ENCODE measurements at regions not wholly inside any gene's neighbourhood (a gene's known extent, or its start where the extent isn't known, plus 50 kb on each side); places are given as distances from the start of the nearest gene placed in this dataset.
"Not testable (repeated sequence)": the region's sequence is repeated elsewhere in the genome, so short reads cannot be mapped to it uniquely, and the experiment has no call there.

GRCh38 chr2:104904889-104905288, 51.0 kb downstream of the POU3F3 start:
- FAIRE-seq (no peak), DNase-seq (ENCODE audit: low spot score in 2 of 2) (no peak)

- DNase-seq (ENCODE audit: low spot score in 2 of 2): no peak
- no peak for FAIRE-seq
These were observed 55.4 kb downstream of the POU3F3 start for GRCh38 chr2:104909317-104909716.

GRCh38 chr2:104914509-104914908, 60.6 kb downstream of the POU3F3 start:
- FAIRE-seq: no peak
- no peak for DNase-seq (ENCODE audit: low spot score in 2 of 2)

- DNase-seq (ENCODE audit: low spot score in 2 of 2) (no peak), FAIRE-seq (no peak)
These were observed 61.3 kb downstream of the POU3F3 start for GRCh38 chr2:104915107-104915793.

- DNase-seq (ENCODE audit: low spot score in 2 of 2) (no peak), FAIRE-seq (no peak)
These were observed 65.2 kb downstream of the POU3F3 start for GRCh38 chr2:104919127-104919526.

- DNase-seq (ENCODE audit: low spot score in 2 of 2) (no peak), FAIRE-seq (no peak)
These were observed 69.8 kb downstream of the POU3F3 start for GRCh38 chr2:104923665-104924064.

GRCh38 chr2:104929663-104930062, 75.7 kb downstream of the POU3F3 start:
- FAIRE-seq: no peak
- DNase-seq (ENCODE audit: low spot score in 2 of 2): no peak

- DNase-seq (ENCODE audit: low spot score in 2 of 2) (no peak), FAIRE-seq (no peak)
These were observed 76.8 kb downstream of the POU3F3 start for GRCh38 chr2:104930732-104931131.

GRCh38 chr2:104932243-104932642, 78.3 kb downstream of the POU3F3 start:
- no peak for DNase-seq (ENCODE audit: low spot score in 2 of 2)
- FAIRE-seq: no peak

GRCh38 chr2:104933151-104933917, 79.4 kb downstream of the POU3F3 start:
- DNase-seq (ENCODE audit: low spot score in 2 of 2) (no peak), FAIRE-seq (no peak)

- no peak for FAIRE-seq
- no peak for DNase-seq (ENCODE audit: low spot score in 2 of 2)
These were observed 82.6 kb downstream of the POU3F3 start for GRCh38 chr2:104936527-104936926.

- no peak for FAIRE-seq
- DNase-seq (ENCODE audit: low spot score in 2 of 2): peak in 1 of 2 donors; percentile 16
These were observed 84.5 kb downstream of the POU3F3 start for GRCh38 chr2:104938231-104938941.

- FAIRE-seq (no peak), DNase-seq (ENCODE audit: low spot score in 2 of 2) (no peak)
These were observed 85.8 kb downstream of the POU3F3 start for GRCh38 chr2:104939570-104940217.

- DNase-seq (ENCODE audit: low spot score in 2 of 2) (no peak), FAIRE-seq (peak; percentile 63)
These were observed 90.6 kb downstream of the POU3F3 start for GRCh38 chr2:104944495-104944894.

GRCh38 chr2:104945121-104945520, 91.2 kb downstream of the POU3F3 start:
- FAIRE-seq (no peak), DNase-seq (ENCODE audit: low spot score in 2 of 2) (no peak)

- DNase-seq (ENCODE audit: low spot score in 2 of 2) (peak in 1 of 2 donors; percentile 12), FAIRE-seq (no peak)
These were observed 92.0 kb downstream of the POU3F3 start for GRCh38 chr2:104945866-104946265.

GRCh38 chr2:104947456-104947855, 90.4 kb upstream of the MRPS9 start:
- DNase-seq (ENCODE audit: low spot score in 2 of 2); FAIRE-seq: not testable (repeated sequence)

GRCh38 chr2:104952976-104953375, 84.9 kb upstream of the MRPS9 start:
- FAIRE-seq (no peak), DNase-seq (ENCODE audit: low spot score in 2 of 2) (no peak)

- FAIRE-seq (no peak), DNase-seq (ENCODE audit: low spot score in 2 of 2) (no peak)
These were observed 72.0 kb upstream of the MRPS9 start for GRCh38 chr2:104965900-104966299.

- no peak for FAIRE-seq
- no peak for DNase-seq (ENCODE audit: low spot score in 2 of 2)
These were observed 68.3 kb upstream of the MRPS9 start for GRCh38 chr2:104969564-104969963.

- DNase-seq (ENCODE audit: low spot score in 2 of 2) (no peak), FAIRE-seq (no peak)
These were observed 62.5 kb upstream of the MRPS9 start for GRCh38 chr2:104975371-104975770.
